ENCODE measurements at regions not wholly inside any gene's neighbourhood (a gene's known extent, or its start where the extent isn't known, plus 50 kb on each side); places are given as distances from the start of the nearest gene placed in this dataset.

DNA sequence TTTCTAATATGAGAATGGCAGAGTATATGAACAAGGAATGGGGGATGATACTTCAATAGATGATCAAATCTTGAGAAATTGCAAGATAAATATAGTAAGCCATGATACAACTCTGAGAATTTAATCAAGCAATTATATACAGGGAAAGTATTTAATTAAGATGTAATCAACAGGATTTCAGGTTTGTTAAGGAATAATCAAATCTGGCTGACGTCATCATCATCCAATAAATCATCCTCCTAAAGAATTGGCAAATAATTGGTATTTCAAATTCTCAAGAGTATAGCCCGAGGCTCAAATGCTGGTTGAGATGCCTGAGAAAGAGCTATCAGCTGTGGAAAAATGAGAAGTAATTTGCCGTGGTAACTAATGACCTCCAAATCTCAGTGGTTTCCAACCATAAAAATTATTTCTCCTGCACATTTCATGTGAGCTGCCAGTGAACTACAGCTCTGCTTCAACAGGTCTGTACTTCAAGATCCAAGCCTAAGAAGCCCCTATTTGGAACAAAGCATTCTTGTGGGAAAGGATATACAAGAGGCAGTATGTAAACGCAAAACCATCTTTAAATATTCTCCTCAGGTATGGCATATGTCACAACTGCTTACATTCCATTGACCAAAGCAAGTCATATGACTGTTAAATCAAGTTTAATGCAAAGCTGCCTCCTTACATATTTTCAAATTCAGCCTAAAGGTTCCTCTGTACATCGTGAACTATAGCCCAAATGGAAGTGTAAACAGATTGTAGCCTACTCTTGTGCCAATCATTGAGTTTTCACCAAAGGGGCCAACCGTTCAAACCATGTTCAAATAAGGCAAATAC is 503.0 kb downstream of the KIF20B start:
- TF ChIP-seq, protein P1, sequence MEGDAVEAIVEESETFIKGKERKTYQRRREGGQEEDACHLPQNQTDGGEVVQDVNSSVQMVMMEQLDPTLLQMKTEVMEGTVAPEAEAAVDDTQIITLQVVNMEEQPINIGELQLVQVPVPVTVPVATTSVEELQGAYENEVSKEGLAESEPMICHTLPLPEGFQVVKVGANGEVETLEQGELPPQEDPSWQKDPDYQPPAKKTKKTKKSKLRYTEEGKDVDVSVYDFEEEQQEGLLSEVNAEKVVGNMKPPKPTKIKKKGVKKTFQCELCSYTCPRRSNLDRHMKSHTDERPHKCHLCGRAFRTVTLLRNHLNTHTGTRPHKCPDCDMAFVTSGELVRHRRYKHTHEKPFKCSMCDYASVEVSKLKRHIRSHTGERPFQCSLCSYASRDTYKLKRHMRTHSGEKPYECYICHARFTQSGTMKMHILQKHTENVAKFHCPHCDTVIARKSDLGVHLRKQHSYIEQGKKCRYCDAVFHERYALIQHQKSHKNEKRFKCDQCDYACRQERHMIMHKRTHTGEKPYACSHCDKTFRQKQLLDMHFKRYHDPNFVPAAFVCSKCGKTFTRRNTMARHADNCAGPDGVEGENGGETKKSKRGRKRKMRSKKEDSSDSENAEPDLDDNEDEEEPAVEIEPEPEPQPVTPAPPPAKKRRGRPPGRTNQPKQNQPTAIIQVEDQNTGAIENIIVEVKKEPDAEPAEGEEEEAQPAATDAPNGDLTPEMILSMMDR (IDR thresholded peaks at IDR 0.05): no peak
- TF ChIP-seq POLR2A (IDR thresholded peaks at IDR 0.05): no peak
